Pancreas (tissue), 10 donors: ENCODE measurements at regions not wholly inside any gene's neighbourhood (a gene's known extent, or its start where the extent isn't known, plus 50 kb on each side); places are given as distances from the start of the nearest gene placed in this dataset.

ENCODE experiments used
- ATAC-seq, 4 donors: fragments of 200-7000 bp; cut with Tn5 transposase; one replicate each; pipeline versions ENCODE4 v1.8.0 to v1.9.1; 2020; ENCODE audit warnings: mild to moderate bottlenecking in 4 of 4, moderate library complexity in 4 of 4
- DNase-seq, 6 donors: peaks; one replicate each; pipeline ENCODE4 v3.0.0-alpha.2; 2020
- FAIRE-seq: peaks from 2 replicates; lab custom pipeline; 2012; peaks lifted over from hg19 to GRCh38; lab: Jason Lieb, UNC
- H3K27ac ChIP-seq, 4 donors: fragments of 200-600 bp; sonication (generic); 1 replicate in 3 of 4; 2 replicates in 1 of 4; pipeline versions ENCODE4 v1.5.0 to v1.8.0; 2020
- H3K27me3 ChIP-seq, 4 donors: fragments of 200-600 bp; one replicate each; pipeline ENCODE4 v1.8.0; 2021
- H3K36me3 ChIP-seq, 3 donors: fragments of 200-600 bp; sonication (generic) in 1 of 3; one replicate each; pipeline versions ENCODE4 v1.5.0 to v1.8.0; 2020 to 2021
- H3K4me1 ChIP-seq, 3 donors: fragments of 200-600 bp; one replicate each; pipeline ENCODE4 v1.8.0; 2021
- H3K4me3 ChIP-seq, 4 donors: fragments of 200-600 bp; sonication (generic) in 2 of 4; one replicate each; pipeline versions ENCODE4 v1.5.0 to v1.8.0; 2020 to 2021
- H3K9me3 ChIP-seq, 4 donors: fragments of 200-600 bp; one replicate each; pipeline ENCODE4 v1.8.0; 2021
- WGBS, 2 donors: extraction: QIAGEN DNeasy Blood & Tissue Kit; methylation state at CpG; one replicate each; pipeline ENCODE4 v1.1.7; 2013; 5-methylcytosine and 5-hydroxymethylcytosine counted together
- intact Hi-C, 3 donors: fragments of 100-400 bp; cut with DNase I; formaldehyde crosslinking; loops; one replicate each; pipeline versions ENCODE4 v1.11.1 to v1.14.2; 2022
- TF ChIP-seq, protein P1 (sequence below), 4 donors: fragments of 200-600 bp; sonication (generic) in 3 of 4; IDR thresholded peaks; one replicate each; pipeline versions ENCODE4 v1.5.0 to v1.8.0; 2021; ENCODE audit warnings: antibody characterized with exemption in 4 of 4
- donor health status: healthy with polysubstance abuse.
- donor health status: DM: no; HTN: no; CAD: no; lungs with moderate emphysema.
- donor health status: DM: no; HTN: no; CAD: no.
- donor health status: control.
- donor health status: control.
- donor health status: Bipolar disorder and iron deficiency.
- donor health status: DM: yes; HTN: yes; CAD: no.
- donor health status: DM: no; HTN: no; CAD: no.
- donor health status: DM: no; HTN: no; CAD: no.
- donor health status: DM: yes; HTN: yes; CAD: no.

GRCh38 chr9:18006591-18006990, 427.7 kb downstream of the SH3GL2 start:
- no peak for ATAC-seq
- TF ChIP-seq, protein P1, sequence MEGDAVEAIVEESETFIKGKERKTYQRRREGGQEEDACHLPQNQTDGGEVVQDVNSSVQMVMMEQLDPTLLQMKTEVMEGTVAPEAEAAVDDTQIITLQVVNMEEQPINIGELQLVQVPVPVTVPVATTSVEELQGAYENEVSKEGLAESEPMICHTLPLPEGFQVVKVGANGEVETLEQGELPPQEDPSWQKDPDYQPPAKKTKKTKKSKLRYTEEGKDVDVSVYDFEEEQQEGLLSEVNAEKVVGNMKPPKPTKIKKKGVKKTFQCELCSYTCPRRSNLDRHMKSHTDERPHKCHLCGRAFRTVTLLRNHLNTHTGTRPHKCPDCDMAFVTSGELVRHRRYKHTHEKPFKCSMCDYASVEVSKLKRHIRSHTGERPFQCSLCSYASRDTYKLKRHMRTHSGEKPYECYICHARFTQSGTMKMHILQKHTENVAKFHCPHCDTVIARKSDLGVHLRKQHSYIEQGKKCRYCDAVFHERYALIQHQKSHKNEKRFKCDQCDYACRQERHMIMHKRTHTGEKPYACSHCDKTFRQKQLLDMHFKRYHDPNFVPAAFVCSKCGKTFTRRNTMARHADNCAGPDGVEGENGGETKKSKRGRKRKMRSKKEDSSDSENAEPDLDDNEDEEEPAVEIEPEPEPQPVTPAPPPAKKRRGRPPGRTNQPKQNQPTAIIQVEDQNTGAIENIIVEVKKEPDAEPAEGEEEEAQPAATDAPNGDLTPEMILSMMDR (IDR thresholded peaks at IDR 0.05), result no peak
- H3K4me3 ChIP-seq, result no peak overlapping the region
- no peaks in the 10 kb centered on the region for H3K9me3 ChIP-seq
- intact Hi-C loops, result loop anchor here in 1 of 3 donors (10.0 kb wide), 1 partner anchor 62 kb away; no protein-coding TSS in a partner anchor
- no peak for FAIRE-seq
- WGBS, 2 donors, result 67 to 77% methylated on average over 4 of the region's 4 CpGs
- H3K4me1 ChIP-seq, result no peaks in the 10 kb centered on the region
- H3K27me3 ChIP-seq, result no peaks in the 10 kb centered on the region
- DNase-seq, result no peak
- no peak overlapping the region for H3K27ac ChIP-seq
- H3K36me3 ChIP-seq, result no peaks in the 10 kb centered on the region

GRCh38 chr9:18007621-18008020, 428.8 kb downstream of the SH3GL2 start:
- DNase-seq (no peak), FAIRE-seq (no peak), ATAC-seq (no peak)
- Histone ChIP-seq H3K27me3 (no peaks in the 10 kb centered on the region), H3K4me3 (no peak overlapping the region), H3K4me1 (no peaks in the 10 kb centered on the region), H3K36me3 (no peaks in the 10 kb centered on the region), H3K9me3 (no peaks in the 10 kb centered on the region), H3K27ac (no peak overlapping the region)
- TF ChIP-seq, protein P1 (IDR thresholded peaks at IDR 0.05), result no peak
- intact Hi-C loops, result loop anchor here in 1 of 3 donors (10.0 kb wide), 1 partner anchor 63 kb away; no protein-coding TSS in a partner anchor

DNA sequence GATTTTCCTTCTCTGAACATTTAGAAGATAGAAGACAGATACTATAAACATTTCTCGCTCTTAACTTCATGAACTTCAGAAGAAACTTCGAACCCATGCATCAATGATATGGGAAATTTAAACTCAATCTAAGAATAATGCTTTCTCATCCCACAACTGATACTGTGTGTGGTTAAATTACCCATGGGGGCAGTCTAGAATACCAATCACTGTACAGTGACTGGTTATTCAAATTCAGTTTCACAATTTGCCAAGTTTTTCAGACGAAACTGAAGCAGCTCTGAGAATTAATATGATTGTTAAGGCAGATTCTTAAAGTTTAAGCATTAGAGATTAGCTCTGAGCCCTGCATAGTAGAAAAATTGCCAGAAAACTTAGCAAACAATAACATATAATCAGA, 431.0 kb downstream of the SH3GL2 start:
- no peak for FAIRE-seq
- WGBS, 2 donors, result 68% methylated on average over 3 of the region's 3 CpGs

GRCh38 chr9:18010492-18010891, 431.6 kb downstream of the SH3GL2 start:
- H3K9me3 ChIP-seq, result no peaks in the 10 kb centered on the region
- intact Hi-C loops, result no loop called here
- TF ChIP-seq, protein P1 (IDR thresholded peaks at IDR 0.05), result no peak
- ATAC-seq (no peak), FAIRE-seq (no peak), DNase-seq (no peak)
- no peaks in the 10 kb centered on the region for H3K27me3 ChIP-seq
- whole genome bisulfite sequencing, 2 donors, result 85 to 89% methylated on average over 5 of the region's 5 CpGs
- H3K36me3 ChIP-seq, result no peaks in the 10 kb centered on the region
- no peak overlapping the region for H3K27ac ChIP-seq
- no peak overlapping the region for H3K4me3 ChIP-seq
- no peaks in the 10 kb centered on the region for H3K4me1 ChIP-seq

More for the DNA sequence above, 431.0 kb downstream of the SH3GL2 start:
- intact Hi-C loops, result loop anchor here in 1 of 3 donors (10.0 kb wide), 1 partner anchor 65 kb away; no protein-coding TSS in a partner anchor
- H3K27me3 ChIP-seq, result no peaks in the 10 kb centered on the region
- TF ChIP-seq, protein P1 (IDR thresholded peaks at IDR 0.05), result no peak
- no peaks in the 10 kb centered on the region for H3K9me3 ChIP-seq
- H3K27ac ChIP-seq, result no peak overlapping the region
- no peak for ATAC-seq
- no peaks in the 10 kb centered on the region for H3K4me1 ChIP-seq
- no peak for DNase-seq
- H3K4me3 ChIP-seq, result no peak overlapping the region
- H3K36me3 ChIP-seq, result no peaks in the 10 kb centered on the region

DNA sequence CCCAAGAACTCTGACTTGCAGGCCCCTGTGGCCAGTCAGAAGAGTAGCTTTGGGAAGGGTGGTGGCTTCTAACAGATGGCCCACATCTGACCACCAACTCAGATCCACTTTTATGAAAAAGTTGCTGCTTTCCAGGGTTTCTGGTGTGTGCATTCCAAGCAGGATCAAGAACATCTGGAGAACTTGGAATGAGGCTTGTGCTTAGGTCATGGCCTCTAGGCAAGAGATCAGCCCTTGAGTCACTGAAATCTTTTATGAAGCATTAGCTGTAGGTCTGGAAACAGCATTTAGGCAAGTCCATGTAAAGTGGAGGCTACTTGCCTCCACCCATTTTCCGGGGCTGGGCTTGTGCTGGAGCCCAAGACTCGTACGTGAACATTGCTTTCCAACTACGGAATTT, 433.3 kb downstream of the SH3GL2 start:
- FAIRE-seq (no peak), ATAC-seq (no peak), DNase-seq (no peak)
- no peak overlapping the region for H3K4me3 ChIP-seq
- H3K27me3 ChIP-seq, result no peaks in the 10 kb centered on the region
- H3K4me1 ChIP-seq, result no peaks in the 10 kb centered on the region
- TF ChIP-seq, protein P1 (IDR thresholded peaks at IDR 0.05), result no peak
- no peaks in the 10 kb centered on the region for H3K36me3 ChIP-seq
- 77 to 89% methylated on average over 4 of the region's 4 CpGs for WGBS, 2 donors
- intact Hi-C loops, result no loop called here
- no peaks in the 10 kb centered on the region for H3K9me3 ChIP-seq
- H3K27ac ChIP-seq, result no peak overlapping the region
